ENCODE measurements at regions not wholly inside any gene's neighbourhood (a gene's known extent, or its start where the extent isn't known, plus 50 kb on each side); places are given as distances from the start of the nearest gene placed in this dataset.

- TF ChIP-seq EZH2 (IDR thresholded peaks at IDR 0.05; ENCODE audit: insufficient read depth, poor library complexity, severe bottlenecking) (no peak), EZH2phosphoT487 (IDR thresholded peaks at IDR 0.05; ENCODE audit: insufficient read depth, low read depth) (no peak)
Observed at GRCh38 chr2:52931660-52932059, 835.9 kb upstream of the CHAC2 start.

Data from GM23248 (cell line).